PC-3 (cell line): ENCODE measurements at regions not wholly inside any gene's neighbourhood (a gene's known extent, or its start where the extent isn't known, plus 50 kb on each side); places are given as distances from the start of the nearest gene placed in this dataset.
"Not testable (repeated sequence)": the region's sequence is repeated elsewhere in the genome, so short reads cannot be mapped to it uniquely, and the experiment has no call there.

Source experiments
- ATAC-seq: fragments of 200-7000 bp; cut with Tn5 transposase; 2 replicates; pipeline ENCODE4 v1.9.1; 2020; ENCODE audit warnings: mild to moderate bottlenecking, moderate library complexity
- BruUV-seq: library from RNA; stranded (reverse); fragments of 400-500 nt; replicated peaks from 2 replicates; lab custom pipeline; 2021; lab: Mats Ljungman, UMichigan
- CTCF ChIA-PET: fragments of 300-600 bp; sonication (Branson Sonifier 250); formaldehyde crosslinking; loops from one replicate; lab custom pipeline; 2022; ENCODE audit warnings: antibody characterized with exemption; lab: Charles Lee
- POLR2A ChIA-PET: fragments of 300-600 bp; sonication (Branson Sonifier 250); formaldehyde crosslinking; loops from one replicate; lab custom pipeline; 2022; ENCODE audit warnings: antibody characterized with exemption; ENCODE audit not compliant: unreplicated experiment; lab: Charles Lee
- DNase-seq: peaks from one replicate; pipeline ENCODE4 v3.0.0-alpha.2; 2015
- H2AFZ ChIP-seq: fragments of 300-600 bp; sonication (generic); 2 replicates; pipeline ENCODE4 v1.6.0; 2016; ENCODE audit warnings: antibody characterized with exemption, low read length
- H3F3A ChIP-seq: fragments of 300-600 bp; sonication (generic); one replicate; pipeline ENCODE4 v1.6.0; 2017; ENCODE audit warnings: antibody characterized with exemption, low read length, control low read depth, mild to moderate bottlenecking; ENCODE audit not compliant: unreplicated experiment
- H3K27ac ChIP-seq: fragments of 300-600 bp; sonication (generic); 2 replicates; pipeline ENCODE4 v1.5.1; 2016; ENCODE audit warnings: mild to moderate bottlenecking, low read length
- H3K27me3 ChIP-seq: fragments of 300-600 bp; sonication (generic); 2 replicates; pipeline ENCODE4 v1.6.1; 2016; ENCODE audit warnings: low read length, mixed read lengths
- H3K36me3 ChIP-seq: fragments of 300-600 bp; sonication (generic); 2 replicates; pipeline ENCODE4 v1.6.1; 2016; ENCODE audit warnings: low read depth, mixed run types, low read length, mixed read lengths
- H3K4me1 ChIP-seq: fragments of 300-600 bp; sonication (generic); 2 replicates; pipeline ENCODE4 v1.5.1; 2016; ENCODE audit warnings: low read length; ENCODE audit not compliant: insufficient read depth
- H3K4me2 ChIP-seq: fragments of 300-600 bp; sonication (generic); 2 replicates; pipeline ENCODE4 v1.6.0; 2016; ENCODE audit warnings: low read length
- H3K4me3 ChIP-seq: fragments of 300-600 bp; sonication (generic); 2 replicates; pipeline ENCODE4 v1.5.1; 2016; ENCODE audit warnings: mild to moderate bottlenecking, low read length, mixed read lengths
- H3K79me2 ChIP-seq: fragments of 300-600 bp; sonication (generic); 2 replicates; pipeline ENCODE4 v1.6.1; 2017; ENCODE audit warnings: low read length, mixed read lengths
- H3K9ac ChIP-seq: fragments of 300-600 bp; sonication (generic); 2 replicates; pipeline ENCODE4 v1.6.0; 2016; ENCODE audit warnings: mild to moderate bottlenecking, low read length
- H3K9me2 ChIP-seq: fragments of 300-600 bp; sonication (generic); replicated peaks from 2 replicates; pipeline ENCODE4 v1.6.1; 2016; ENCODE audit warnings: mixed run types, low read length, mixed read lengths
- H3K9me3 ChIP-seq: fragments of 300-600 bp; sonication (generic); 2 replicates; pipeline ENCODE4 v1.6.1; 2016; ENCODE audit warnings: low read length, mixed read lengths
- H4K20me1 ChIP-seq: fragments of 300-600 bp; sonication (generic); 2 replicates; pipeline ENCODE4 v1.6.1; 2016; ENCODE audit warnings: low read length, mixed read lengths
- EZH2 ChIP-seq: fragments of 300-600 bp; sonication (generic); IDR thresholded peaks from one replicate; pipeline ENCODE4 v1.6.1; 2017; ENCODE audit warnings: antibody characterized with exemption, mild to moderate bottlenecking, low read length; ENCODE audit not compliant: unreplicated experiment
- EZH2phosphoT487 ChIP-seq: fragments of 300-600 bp; sonication (generic); IDR thresholded peaks from 2 replicates; pipeline ENCODE4 v1.6.1; 2018; ENCODE audit warnings: mild to moderate bottlenecking, antibody characterized with exemption, low read length, borderline replicate concordance
- intact Hi-C: fragments of 100-400 bp; cut with micrococcal nuclease; formaldehyde crosslinking; loops from 2 replicates; pipeline ENCODE4 v1.9.0; 2023
- TF ChIP-seq, protein P1 (sequence below): fragments of 300-600 bp; sonication (generic); conservative IDR thresholded peaks from 2 replicates; pipeline ENCODE4 v1.5.1; 2017; ENCODE audit warnings: antibody characterized with exemption, low read depth, mild to moderate bottlenecking, low read length

DNA sequence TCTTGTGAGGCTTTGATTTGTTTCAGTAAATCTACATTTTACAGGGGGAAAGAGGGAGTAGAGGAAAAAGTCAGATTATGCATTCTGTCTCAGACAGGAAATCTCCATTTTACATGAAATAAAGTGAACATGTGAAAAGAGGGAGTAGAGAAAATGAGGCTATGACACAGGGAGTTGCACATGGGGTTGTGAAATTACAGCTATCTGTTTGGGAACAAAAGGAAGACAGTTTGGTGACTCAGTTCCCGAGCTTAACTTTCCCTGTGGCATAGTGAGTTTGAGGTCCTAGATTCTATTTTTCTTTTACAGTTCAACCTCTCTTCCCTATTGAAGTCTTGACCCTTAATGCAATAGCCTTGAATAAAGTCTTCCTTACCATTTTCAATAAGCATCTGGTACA lies 63.2 kb upstream of the AGR3 start:
- no peaks in the 10 kb centered on the region for H4K20me1 ChIP-seq
- intact Hi-C loops: no loop called here
- no peaks in the 10 kb centered on the region for H3K79me2 ChIP-seq
- H3K27me3 ChIP-seq: no peaks in the 10 kb centered on the region
- H3K4me3 ChIP-seq: no peak overlapping the region
- no peaks in the 10 kb centered on the region for H3K4me1 ChIP-seq
- ChIA-PET CTCF (no interaction called here), POLR2A (no interaction called here)
- no peaks in the 10 kb centered on the region for H3F3A ChIP-seq
- no peak overlapping the region for H3K27ac ChIP-seq
- H3K4me2 ChIP-seq: no peak overlapping the region
- TF ChIP-seq, protein P1, sequence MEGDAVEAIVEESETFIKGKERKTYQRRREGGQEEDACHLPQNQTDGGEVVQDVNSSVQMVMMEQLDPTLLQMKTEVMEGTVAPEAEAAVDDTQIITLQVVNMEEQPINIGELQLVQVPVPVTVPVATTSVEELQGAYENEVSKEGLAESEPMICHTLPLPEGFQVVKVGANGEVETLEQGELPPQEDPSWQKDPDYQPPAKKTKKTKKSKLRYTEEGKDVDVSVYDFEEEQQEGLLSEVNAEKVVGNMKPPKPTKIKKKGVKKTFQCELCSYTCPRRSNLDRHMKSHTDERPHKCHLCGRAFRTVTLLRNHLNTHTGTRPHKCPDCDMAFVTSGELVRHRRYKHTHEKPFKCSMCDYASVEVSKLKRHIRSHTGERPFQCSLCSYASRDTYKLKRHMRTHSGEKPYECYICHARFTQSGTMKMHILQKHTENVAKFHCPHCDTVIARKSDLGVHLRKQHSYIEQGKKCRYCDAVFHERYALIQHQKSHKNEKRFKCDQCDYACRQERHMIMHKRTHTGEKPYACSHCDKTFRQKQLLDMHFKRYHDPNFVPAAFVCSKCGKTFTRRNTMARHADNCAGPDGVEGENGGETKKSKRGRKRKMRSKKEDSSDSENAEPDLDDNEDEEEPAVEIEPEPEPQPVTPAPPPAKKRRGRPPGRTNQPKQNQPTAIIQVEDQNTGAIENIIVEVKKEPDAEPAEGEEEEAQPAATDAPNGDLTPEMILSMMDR: no peak
- H3K36me3 ChIP-seq: no peaks in the 10 kb centered on the region; the same call in 1 of the 2 replicates
- DNase-seq (no peak), ATAC-seq (no peak)
- H3K9ac ChIP-seq: no peak overlapping the region
- no TSS peak for BruUV-seq
- 0 out of 2 replicates have a peak, but pooled peaks cover 15% of the 10 kb centered on the region for H3K9me3 ChIP-seq
- H2AFZ ChIP-seq: no peak overlapping the region
- H3K9me2 ChIP-seq: no peaks in the 10 kb centered on the region

GRCh38 chr7:16945372-16945771 lies 63.6 kb upstream of the AGR3 start:
- TF ChIP-seq, protein P1: no peak
- TF ChIP-seq EZH2: no peak
- no peak for TF ChIP-seq EZH2phosphoT487
- Histone ChIP-seq H3K4me3 (no peak overlapping the region), H4K20me1 (no peaks in the 10 kb centered on the region), H2AFZ (no peak overlapping the region), H3K4me2 (no peak overlapping the region), H3K36me3 (no peaks in the 10 kb centered on the region; the same call in 1 of the 2 replicates), H3K9me3 (0 out of 2 replicates have a peak, but pooled peaks cover 15% of the 10 kb centered on the region), H3F3A (no peaks in the 10 kb centered on the region), H3K9me2 (no peaks in the 10 kb centered on the region), H3K79me2 (no peaks in the 10 kb centered on the region), H3K27ac (no peak overlapping the region), H3K9ac (no peak overlapping the region), H3K4me1 (no peaks in the 10 kb centered on the region), H3K27me3 (no peaks in the 10 kb centered on the region)
- CTCF ChIA-PET: no interaction called here
- BruUV-seq: no TSS peak
- ATAC-seq: no peak
- POLR2A ChIA-PET: no interaction called here
- DNase-seq: no peak
- intact Hi-C loops: no loop called here

GRCh38 chr7:16948110-16948509 lies 66.3 kb upstream of the AGR3 start:
- POLR2A ChIA-PET, H3K9ac ChIP-seq, H3K27ac ChIP-seq, BruUV-seq, H3K79me2 ChIP-seq, H2AFZ ChIP-seq, H3F3A ChIP-seq, H3K36me3 ChIP-seq, ATAC-seq, H3K4me1 ChIP-seq, H3K4me2 ChIP-seq, H3K27me3 ChIP-seq, intact Hi-C loops, DNase-seq, H4K20me1 ChIP-seq, CTCF ChIA-PET, H3K9me2 ChIP-seq, H3K4me3 ChIP-seq: not testable (repeated sequence)
- H3K9me3 ChIP-seq: 0 out of 2 replicates have a peak, but pooled peaks cover 15% of the 10 kb centered on the region
